ENCODE measurements at regions not wholly inside any gene's neighbourhood (a gene's known extent, or its start where the extent isn't known, plus 50 kb on each side); places are given as distances from the start of the nearest gene placed in this dataset.

DNA sequence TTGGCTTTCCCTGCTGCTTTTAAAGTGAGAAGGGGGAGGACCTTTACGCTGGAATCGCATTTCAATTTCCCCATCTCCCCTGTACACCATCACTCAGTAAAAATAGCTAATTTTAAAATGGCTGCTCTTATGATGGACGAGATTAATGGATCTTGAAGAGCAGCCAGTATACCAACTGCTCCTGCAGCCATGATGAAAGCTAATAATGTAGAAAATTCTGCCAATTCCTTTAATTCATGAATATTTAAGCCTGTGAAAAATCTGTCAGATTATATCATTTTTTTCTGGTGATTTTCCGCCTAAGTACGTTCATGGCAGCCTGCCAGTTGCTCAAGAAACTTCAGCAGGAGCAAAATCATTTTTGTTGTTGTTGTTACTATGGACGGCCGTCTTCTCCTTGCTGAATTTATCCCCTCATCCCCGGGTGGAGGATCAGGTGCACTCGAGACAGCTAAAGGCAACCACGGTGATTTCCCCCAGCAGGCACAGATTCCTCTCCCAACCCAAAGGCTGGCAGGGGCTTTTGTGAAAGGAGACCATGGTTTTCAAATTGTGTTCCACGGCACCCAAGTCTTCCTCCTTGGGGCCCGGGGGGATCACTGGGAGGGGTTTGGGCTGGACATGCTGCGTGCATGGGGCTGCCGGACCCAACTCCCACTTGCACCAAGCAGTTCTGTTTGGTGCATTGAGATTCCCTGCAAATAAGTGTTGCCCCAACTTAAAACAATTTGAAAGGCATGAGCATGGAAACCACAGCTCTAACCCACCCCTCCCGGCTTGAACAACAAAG, 289.6 kb downstream of the UACA start:
- DNase-seq (ENCODE audit: low read depth), result no peak

DNA sequence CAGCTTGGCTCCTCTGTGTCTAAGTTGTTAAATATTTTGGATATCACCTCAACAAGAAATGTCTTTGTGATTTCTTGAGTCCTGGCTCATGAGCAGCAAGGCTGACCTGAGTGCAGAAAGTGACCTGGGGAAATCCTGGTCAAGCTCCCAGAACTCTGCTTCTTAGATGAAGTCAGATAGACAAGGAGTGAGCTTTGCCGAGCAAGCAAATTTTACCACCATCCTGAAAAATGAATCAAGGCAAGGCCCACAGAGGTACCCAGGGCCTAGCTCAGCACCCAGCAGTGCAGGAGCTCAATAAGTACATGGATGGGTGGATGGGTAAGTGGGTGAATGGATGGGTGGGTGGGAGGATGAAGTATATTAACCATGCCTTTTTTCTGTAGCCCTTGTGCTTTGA, 291.8 kb downstream of the UACA start:
- DNase-seq (ENCODE audit: low read depth), result no peak

DNA sequence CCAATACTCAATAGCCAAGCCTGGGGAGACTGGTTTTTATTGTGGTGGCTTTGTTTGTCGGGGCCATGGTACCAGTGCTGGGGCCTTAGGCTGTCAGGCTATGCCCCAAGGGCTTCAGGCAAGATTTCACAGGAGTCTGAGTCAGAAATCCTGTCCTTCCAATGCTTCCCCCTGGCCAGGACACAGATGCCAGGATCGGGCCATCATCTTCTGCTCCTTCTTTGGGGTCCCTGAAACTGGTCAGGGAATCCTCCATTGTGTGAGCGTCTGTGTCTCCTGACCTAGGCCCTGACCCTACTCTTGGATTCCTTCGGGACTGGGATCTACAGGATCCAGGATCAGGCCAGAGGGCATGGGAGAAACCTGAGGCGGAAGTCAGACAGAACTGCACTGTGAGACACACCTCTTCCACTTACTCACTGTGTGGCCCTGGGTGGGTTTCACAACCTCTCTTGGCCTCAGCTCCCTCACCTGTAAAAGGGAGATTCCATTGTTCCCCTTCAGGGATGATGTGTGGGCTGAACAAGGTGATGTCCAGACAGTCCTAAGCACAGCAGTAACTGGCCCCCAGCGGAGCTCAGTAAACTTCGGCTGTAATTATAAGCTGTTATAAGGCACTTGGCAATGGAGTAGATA, 292.7 kb downstream of the UACA start:
- DNase-seq (ENCODE audit: low read depth), result no peak

DNA sequence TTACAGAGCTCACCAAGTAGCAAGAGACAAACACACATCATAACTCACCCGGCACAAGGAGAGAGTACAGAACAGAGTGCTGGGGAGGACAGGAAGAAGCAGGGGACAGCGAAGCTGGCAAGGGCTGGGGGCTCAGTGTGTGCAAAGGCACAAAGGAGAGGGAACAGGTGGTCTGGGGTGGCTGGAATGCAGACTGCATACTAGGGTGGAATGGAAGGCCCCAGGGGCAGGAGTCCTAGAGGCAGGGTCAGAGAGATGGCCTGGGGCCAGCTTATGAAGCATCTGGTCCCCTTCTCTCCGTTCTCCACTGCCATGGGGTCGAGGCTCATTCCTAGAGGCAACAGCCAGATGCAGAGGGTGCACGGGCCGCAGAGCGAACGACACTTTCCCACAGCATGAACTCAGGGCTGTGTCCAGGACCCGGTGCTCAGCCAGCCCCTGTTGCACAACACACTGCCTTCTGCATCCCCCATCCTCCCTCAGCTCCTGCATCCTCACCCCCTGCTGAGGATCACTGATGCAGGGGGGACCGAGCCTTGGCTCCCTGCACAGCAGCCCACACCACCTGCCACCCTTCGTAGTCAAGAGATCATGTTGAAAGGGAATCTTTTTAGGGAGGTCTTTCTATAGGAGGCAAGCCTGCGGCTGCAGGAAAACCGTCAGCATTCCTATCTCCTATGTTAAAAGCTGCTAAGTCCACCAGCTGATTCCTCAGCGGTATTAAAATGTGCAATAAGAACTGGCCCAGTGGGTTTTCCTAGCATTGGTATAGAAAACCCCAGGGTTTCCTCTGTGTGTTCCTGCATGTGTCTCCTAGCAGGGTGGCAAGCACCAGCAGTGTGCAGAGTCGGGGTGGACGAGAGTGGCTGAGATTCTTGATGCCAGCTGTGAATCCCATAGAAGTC, 293.5 kb downstream of the UACA start:
- no peak for DNase-seq (ENCODE audit: low read depth)

DNA sequence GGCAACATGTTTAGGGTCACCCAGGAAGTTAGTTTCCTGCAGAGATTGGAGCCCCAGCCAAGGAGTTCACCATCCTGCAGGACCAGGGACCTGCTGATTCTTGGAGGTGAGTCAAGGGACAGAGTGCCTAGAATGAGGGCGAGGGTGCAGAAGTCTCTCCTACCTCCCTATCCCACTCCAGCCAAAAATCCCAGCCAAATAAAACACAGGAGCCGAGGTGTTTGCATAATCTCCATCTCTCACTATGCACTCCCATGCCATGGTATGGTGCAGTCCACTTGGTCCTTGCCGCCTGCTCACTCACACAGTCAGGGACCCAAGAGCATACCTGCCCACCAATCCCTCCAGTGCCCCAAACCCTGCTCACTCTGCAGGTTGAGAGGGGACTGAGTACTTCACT, 294.2 kb downstream of the UACA start:
- no peak for DNase-seq (ENCODE audit: low read depth)

DNA sequence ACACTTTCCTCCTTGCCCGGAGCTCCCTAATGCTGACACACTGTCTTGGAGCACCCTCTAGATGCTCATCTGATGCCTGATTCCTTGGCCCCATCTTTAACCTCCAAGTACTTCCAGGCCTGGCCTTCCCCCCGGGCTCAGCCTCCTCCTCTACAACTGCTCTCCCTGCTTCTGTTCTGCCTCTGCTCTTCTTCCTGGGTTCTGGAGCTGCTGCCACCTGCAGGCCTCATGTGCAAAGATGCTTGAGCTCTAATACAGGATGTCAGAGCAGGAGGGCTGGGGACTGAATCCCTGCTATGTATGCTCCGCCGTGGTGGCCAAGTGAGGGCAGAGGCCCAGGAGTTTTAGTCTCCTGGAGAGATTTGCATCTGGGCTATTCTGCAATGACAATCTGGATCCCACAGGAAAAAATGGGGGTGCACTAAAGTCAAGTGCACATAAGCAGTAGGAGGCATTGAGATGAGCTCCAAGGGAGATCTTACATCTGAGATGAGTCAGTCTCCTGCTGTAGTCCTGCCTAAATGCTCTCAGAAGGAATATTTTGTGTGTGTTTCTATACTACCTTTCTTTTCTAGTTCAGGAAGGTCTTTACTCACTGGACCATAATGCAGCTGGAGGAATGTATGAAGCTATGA, 296.3 kb downstream of the UACA start:
- DNase-seq (ENCODE audit: low read depth), result no peak

DNA sequence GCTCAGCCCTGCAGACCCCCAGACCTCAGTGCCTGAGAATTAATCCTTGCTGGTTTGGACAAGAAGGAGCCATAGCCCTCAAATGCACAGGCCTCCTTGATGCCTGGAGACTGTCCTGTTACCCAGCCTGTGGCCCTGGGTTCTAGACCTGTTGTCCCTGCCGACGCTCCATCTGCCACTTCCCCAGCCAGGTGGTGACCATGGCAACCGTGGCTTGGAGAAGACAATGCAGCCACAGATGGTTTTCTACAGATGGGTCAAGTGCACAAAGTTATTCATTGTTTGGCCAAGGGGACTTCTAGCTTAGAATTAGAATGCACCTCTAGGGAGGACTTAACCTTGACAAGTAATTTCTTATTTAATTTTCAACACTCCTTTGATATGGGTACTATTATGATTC, 297.1 kb downstream of the UACA start:
- DNase-seq (ENCODE audit: low read depth), result no peak

DNA sequence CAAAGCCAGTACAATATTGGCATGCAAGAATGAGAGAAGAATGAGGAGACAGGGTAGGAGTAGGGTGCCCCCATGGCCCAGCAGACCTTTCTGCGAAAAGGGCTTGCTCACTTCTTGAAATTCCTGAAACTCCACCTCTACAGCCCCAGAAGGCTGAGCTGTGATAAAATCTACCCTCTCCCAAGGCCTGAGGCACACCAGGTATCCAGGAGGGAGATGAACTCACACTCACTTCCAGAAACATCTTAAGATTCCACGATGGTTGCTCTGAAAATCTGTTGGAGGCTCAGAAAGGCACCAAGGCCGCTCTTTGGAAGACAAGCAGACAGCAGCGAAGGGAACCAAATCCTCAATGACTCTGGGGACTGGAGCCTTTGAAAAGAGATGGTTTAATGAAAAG, 297.5 kb downstream of the UACA start:
- no peak for DNase-seq (ENCODE audit: low read depth)

DNA sequence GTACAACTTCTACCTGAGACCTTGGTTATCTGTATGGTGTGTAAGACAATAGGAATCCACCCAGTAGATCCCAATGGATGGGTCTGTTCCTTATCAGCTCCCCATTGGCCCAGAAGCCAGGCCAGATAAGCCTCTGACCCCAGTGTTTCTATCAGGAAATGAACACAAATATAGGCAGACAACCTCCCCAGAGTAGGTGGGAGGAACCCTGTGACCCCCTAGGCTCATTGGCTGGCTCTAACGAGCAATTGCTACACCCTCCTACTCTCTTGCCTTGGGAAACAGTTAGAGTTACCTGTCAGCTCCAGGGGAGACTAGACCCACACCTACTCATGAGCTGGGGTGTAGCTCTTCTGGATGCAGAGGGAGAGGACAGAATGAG, 299.9 kb downstream of the UACA start:
- no peak for DNase-seq (ENCODE audit: low read depth)

DNA sequence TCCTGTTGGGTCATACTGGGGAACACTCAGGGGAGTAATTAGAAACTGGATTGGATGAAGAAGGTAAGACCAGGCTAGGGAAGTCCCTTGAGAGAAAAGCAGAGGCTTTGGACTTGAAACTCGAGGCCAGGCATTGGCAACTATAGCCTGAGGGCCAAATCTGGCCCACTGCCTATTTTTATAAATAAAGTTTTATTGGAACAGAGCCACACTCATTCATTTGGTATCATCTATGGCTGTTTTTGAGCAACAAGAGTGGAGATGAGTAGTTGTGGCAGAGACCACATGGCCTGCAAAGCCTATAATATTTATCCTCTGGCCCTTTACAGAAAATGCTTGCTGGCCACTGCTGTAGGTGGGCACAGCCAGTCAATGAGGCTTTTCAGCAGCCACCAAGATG, 301.4 kb downstream of the UACA start:
- DNase-seq (ENCODE audit: low read depth), result no peak

DNA sequence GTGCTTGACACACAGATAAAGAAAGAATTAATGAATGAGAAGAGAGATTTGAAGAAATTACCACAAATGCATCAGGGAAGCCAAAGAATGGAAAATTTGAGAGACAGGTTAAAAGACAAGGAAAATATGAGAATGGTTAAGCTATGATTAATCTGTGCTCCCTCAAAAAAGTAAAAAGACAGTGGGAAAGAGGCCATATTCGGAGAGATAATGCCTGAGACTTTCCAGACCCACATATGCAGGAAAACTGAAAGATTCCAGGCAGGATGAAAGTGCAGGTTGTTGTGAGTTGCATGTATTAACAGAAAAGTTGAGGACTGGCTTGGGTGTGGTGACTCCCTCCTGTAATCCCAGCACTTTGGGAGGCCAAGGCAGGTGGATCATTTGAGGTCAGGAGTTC, 302.3 kb downstream of the UACA start:
- DNase-seq (ENCODE audit: low read depth), result no peak

DNA sequence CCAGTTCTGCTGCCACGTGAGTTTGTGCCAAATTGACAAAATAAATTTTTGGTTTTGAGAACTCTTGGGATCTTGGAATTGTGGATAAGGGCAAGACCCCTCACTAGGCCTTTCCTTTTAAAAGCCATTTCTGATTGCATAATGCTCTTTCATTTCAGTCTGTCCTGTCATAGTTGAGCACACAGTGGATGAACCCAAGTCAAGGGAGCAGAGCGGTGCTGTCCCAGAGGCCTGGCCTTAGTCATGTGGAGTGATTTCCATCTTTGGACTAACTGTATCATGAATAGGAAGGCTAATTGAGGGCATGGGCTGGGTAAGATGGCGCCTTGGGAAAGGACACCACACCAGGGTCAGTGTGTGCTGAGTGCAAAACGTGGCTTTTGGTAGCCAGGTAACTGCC, 304.0 kb downstream of the UACA start:
- no peak for DNase-seq (ENCODE audit: low read depth)

DNA sequence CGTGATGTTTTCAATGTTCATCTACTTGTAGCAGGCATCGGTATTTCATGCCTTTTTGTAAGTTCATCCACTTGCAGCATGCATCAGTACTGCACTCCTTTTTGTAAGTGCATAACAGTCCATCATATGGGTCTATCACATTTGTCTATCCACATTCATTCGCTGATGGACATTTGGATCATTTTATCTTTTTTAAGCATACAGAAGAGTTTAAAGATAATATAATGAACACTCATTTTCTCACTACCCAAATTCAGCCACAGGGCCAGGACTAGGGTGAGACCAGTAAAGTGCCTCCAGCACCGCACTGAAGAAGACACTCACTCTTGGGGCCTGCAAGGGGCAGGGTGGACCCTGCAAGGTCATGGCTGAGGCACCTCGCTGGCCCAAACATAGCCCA, 309.6 kb downstream of the UACA start:
- no peak for DNase-seq (ENCODE audit: low read depth)

DNA sequence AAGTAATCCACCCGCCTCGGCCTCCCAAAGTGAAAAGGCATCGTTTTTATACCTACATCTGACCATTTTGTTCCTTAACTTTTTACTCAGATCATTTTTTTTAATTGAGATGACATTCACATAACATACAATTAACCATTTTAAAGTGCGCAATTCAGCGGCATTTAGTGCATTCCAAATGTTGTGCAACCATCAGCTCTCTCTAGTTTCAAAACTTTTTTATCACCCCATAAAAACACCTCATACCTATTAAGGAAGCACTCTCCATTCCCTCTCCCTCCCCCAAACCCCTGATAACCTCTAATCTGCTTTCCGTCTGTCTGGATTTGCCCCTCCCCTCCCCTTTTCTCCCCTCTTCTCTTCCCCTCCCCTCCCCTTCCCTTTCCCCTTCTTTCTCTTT, 310.1 kb downstream of the UACA start:
- no peak for DNase-seq (ENCODE audit: low read depth)

DNA sequence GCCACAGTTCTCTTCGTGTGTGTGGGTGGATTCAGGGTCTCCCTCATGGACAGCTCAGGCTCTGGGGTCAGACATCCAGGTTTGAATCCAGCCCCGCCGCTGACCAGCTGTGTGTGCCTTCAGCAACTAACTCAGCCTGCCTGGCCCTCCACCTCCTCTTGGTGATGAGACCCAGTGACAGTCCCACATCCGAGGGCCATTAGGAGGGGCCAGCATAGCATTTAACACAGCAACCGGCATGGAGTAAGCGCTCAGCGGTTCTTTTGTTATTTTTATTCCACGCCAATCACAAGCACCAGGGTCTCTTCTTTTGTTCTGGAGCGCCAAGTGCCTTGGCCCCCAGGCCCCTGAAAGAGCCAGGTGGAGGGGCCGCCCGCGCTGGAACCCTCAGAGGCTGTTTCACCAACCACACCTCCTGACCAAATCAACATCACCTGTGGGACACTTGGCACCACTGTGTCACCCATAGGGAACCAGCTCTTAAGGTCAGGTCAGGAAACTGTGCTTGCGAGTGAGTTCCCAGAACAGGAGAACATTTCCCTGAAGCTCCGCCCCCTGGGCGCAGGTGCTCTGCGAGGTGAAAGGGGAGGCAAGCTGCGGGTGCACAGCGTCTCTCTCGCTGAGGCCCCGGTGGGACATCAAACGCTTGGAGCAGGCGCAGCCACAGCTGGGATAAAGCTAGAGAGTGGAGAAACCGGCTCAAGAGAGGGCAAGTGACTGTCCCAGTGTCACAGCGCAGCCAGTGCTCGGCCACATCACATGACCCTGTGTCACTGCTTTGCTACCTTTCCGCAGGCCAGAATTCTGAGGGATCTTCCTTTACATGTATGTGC, 311.3 kb downstream of the UACA start:
- DNase-seq (ENCODE audit: low read depth), result no peak

DNA sequence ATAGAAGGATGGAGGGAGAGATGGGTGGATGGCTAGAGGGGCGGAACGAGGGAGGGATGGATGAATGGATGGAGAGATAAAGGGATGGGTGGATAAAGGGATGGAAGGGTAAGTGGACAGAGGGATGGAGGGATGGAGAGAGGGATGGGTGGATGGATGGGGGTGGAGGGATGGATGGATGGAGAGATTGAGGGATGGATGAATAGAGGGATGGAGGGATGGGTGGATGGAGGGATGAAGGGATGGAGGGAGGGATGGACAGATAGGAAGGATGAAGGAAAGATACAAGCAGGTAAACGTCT, 313.3 kb downstream of the UACA start:
- no peak for DNase-seq (ENCODE audit: low read depth)

DNA sequence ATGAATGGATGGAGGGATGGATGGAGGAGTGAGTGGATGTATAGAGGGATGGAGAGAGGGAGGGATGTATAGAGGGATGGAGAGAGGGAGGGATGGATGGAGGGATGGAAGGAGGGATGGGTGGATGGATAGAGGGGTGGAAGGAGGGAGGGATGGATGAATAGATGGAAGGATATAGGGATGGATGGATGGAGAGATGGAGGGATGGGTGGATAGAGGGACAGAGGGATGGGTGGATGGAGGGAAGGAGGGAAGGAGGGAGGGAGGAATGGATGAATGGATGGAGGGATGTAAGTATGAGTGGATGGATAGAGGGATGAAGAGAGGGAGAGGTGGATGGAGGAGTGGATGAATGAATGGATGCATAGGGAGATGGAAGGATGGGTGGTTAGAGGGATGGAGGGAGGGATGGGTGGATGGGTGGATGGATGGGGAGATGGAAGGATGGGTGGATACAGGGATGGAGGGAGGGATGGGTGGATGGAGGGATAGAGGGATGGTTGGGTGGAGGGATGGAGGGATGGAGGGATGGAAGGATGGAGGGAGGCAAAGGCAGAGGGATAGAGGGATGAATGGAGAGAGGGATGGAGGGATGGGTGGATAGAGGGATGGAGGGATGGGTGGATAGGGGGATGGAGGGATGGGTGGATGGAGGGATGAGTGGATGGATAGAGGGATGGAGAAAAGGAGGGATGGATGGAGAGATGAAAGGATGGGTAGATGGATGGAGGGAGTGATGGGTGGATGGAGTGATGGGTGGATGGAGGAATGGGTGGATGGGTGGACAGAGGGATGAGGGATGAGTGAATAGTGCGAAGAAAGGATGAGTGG, 313.8 kb downstream of the UACA start:
- DNase-seq (ENCODE audit: low read depth), result no peak

DNA sequence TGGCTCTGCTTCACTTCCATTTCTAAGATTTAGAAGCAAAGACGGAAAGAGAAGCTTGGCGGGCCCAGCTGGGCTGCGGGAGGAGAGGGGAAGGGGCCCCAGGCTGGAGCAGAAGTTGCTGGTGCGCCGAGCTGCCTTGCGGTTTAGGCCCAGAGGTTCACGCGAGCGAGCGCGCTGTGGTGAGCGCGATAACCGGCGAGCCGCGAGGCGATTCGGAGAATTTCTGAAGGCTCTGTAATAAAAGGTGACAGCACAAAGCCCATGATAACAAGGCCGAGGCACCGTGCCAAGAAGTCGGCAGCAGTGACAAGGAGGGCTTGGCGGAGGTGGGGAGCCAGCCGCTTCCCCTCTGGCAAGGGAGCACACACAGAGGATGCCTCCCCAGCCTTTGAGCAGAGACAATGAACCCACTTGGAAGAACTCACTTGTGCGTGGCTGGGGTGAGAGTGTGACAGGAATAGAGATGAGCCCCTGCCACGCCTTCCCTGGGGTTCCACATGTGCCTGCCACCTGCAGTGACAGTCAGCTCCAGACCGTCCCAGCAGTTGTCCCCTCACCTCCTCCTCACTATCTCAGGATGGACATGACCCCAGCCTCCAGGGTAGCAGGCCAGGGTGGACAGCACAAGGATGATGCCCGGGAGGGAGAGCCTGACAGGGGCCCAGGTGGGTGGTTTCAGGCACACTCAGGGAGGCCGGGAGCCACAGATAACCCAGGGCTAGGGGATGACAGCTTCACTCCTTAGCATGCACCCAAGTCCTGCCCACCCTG, 315.2 kb downstream of the UACA start:
- DNase-seq (ENCODE audit: low read depth), result no peak

DNA sequence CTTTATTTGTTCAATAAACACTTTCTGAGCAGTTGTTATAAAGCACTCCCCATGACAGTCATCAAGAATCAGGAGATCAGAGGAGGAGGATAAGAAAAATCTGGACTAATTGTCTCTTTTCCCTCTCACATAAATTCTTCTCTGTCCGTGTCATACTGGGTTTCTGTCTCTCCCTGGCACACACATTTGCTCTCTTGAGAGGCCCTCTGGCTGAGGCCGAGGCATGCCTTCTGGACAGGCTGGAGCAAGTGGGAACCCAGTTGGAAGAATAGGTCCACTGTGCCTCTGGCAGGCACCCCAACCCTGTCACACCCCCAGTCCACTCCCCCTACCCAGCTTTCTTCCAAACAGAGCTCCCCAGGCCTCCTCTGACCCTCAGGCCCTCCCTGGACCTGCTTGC, 315.8 kb downstream of the UACA start:
- no peak for DNase-seq (ENCODE audit: low read depth)

DNA sequence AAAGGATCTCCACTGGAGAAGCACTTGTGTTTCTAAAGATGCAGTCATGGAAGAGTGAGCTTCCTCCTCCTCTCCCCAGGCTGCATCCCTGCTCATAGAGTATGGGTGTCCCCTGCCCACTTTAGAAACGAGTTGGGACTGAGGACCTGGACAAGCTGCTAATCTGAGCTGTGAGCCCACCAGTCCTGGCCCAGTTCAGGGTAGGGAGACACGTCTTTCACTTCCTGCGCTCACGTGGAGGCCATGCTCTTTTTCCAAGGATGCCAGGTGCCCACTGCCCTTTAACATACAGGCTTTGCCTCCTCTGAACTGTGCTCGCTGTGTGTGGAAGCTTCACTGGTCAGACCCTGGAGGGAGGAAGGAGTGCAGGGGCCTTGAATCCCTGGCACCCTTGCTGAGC, 316.3 kb downstream of the UACA start:
- no peak for DNase-seq (ENCODE audit: low read depth)
